ENCODE measurements at regions not wholly inside any gene's neighbourhood (a gene's known extent, or its start where the extent isn't known, plus 50 kb on each side); places are given as distances from the start of the nearest gene placed in this dataset.

DNA sequence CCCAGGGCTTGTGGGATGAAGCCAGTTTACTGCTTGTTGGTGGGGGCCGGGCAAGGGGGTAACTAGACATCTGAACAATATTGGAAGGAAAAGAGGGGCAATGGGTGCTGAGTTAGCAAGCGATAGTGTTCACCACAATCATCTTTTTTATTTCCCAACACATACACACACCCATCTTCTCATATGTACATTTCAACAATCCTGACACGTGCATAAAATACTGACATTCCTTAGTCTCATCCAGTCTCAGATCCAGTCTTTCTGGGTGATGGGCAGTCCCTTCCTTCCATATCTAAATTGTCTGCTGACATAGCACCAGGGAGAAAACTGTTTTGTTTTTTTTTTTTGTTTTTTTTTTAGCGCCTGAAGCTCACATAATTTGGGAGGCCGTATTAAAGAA is 333.6 kb upstream of the TRPC7 start:
- TF ChIP-seq POLR2AphosphoS5 (IDR thresholded peaks at IDR 0.05; ENCODE audit: low read depth, low read length): no peak
- no peak for TF ChIP-seq SPI1 (IDR thresholded peaks at IDR 0.05; ENCODE audit: low read depth, low read length)

All from GM12891 (cell line).